Prostate gland (tissue), 2 donors: ENCODE measurements at regions not wholly inside any gene's neighbourhood (a gene's known extent, or its start where the extent isn't known, plus 50 kb on each side); places are given as distances from the start of the nearest gene placed in this dataset.

Source experiments
- DNase-seq: peaks from one replicate; pipeline ENCODE4 v3.0.0-alpha.2; 2019; ENCODE audit warnings: low spot score
- H3K27ac ChIP-seq, 2 donors: fragments of 200-600 bp; sonication (generic); 2 replicates each; pipeline ENCODE4 v1.5.1; 2017 to 2019
- H3K27me3 ChIP-seq: fragments of 200-600 bp; sonication (generic); replicated peaks from 2 replicates; pipeline ENCODE4 v1.5.1; 2019; ENCODE audit not compliant: insufficient read depth
- H3K36me3 ChIP-seq, 2 donors: fragments of 200-600 bp; sonication (generic); 1 replicate in 1 of 2; 2 replicates in 1 of 2; pipeline versions ENCODE4 v1.5.1 to v1.8.1; 2017 to 2019
- H3K4me1 ChIP-seq: fragments of 200-600 bp; sonication (generic); replicated peaks from 2 replicates; pipeline ENCODE4 v1.5.1; 2019
- H3K4me3 ChIP-seq, 2 donors: fragments of 200-600 bp; sonication (generic); 2 replicates each; pipeline ENCODE4 v1.5.1; 2017 to 2019
- H3K9me3 ChIP-seq: fragments of 200-600 bp; sonication (generic); 2 replicates; pipeline ENCODE4 v1.5.1; 2017
- CTCF ChIP-seq, 4 experiments: fragments of 200-600 bp in 2 of 4; fragments of 450-650 bp in 2 of 4; sonication (generic) in 2 of 4; IDR thresholded peaks; 1 replicate in 3 of 4; 2 replicates in 1 of 4; pipeline ENCODE4 v1.5.1; 2016 to 2019; ENCODE audit warnings: antibody characterized with exemption in 4 of 4, mild to moderate bottlenecking in 2 of 4, moderate library complexity in 2 of 4
- POLR2A ChIP-seq: fragments of 450-650 bp; IDR thresholded peaks from one replicate; pipeline ENCODE4 v1.6.1; 2016; ENCODE audit warnings: antibody characterized with exemption, mild to moderate bottlenecking
- POLR2AphosphoS5 ChIP-seq: sonication (generic); formaldehyde crosslinking; IDR thresholded peaks from one replicate; pipeline ENCODE4 v1.6.1; 2017; ENCODE audit warnings: antibody characterized with exemption
- WGBS: methylation state at CpG from one replicate; pipeline ENCODE4 v1.1.5; 2018; 5-methylcytosine and 5-hydroxymethylcytosine counted together
- intact Hi-C: fragments of 100-400 bp; cut with DNase I; formaldehyde crosslinking; loops from one replicate; pipeline ENCODE4 v1.14.2; 2022

GRCh38 chrX:68942104-68942503, 113.3 kb downstream of the EFNB1 start:
- H3K9me3 ChIP-seq, result no peaks in the 10 kb centered on the region
- H3K36me3 ChIP-seq, result no peaks in the 10 kb centered on the region
- H3K27ac ChIP-seq, result no peak overlapping the region
- 26% methylated on average over 6 of the region's 6 CpGs for WGBS
- H3K27me3 ChIP-seq, result no peaks in the 10 kb centered on the region
- DNase-seq, result peak; percentile 26
- no peaks in the 10 kb centered on the region for H3K4me1 ChIP-seq
- TF ChIP-seq POLR2A, result no peak
- peak; percentile 21 for TF ChIP-seq POLR2AphosphoS5
- H3K4me3 ChIP-seq, result no peak overlapping the region
- intact Hi-C loops, result no loop called here

- TF ChIP-seq CTCF (IDR thresholded peaks at IDR 0.05) (no peak), POLR2AphosphoS5 (no peak), POLR2A (no peak)
- intact Hi-C loops, result no loop called here
These were observed 112.6 kb downstream of the EFNB1 start for GRCh38 chrX:68941385-68941952.

GRCh38 chrX:68940601-68941000, 111.8 kb downstream of the EFNB1 start:
- DNase-seq, result no peak
- Histone ChIP-seq H3K4me1 (no peaks in the 10 kb centered on the region), H3K9me3 (no peaks in the 10 kb centered on the region), H3K36me3 (no peaks in the 10 kb centered on the region), H3K27me3 (no peaks in the 10 kb centered on the region), H3K27ac (no peak overlapping the region), H3K4me3 (no peak overlapping the region)
- 76% methylated on average over 6 of the region's 7 CpGs for WGBS
- intact Hi-C loops, result no loop called here
- no peak for TF ChIP-seq CTCF (IDR thresholded peaks at IDR 0.05)
- TF ChIP-seq POLR2AphosphoS5, result no peak
- no peak for TF ChIP-seq POLR2A

More at GRCh38 chrX:68941385-68941952, 112.6 kb downstream of the EFNB1 start:
- DNase-seq, result no peak
- Histone ChIP-seq H3K9me3 (no peaks in the 10 kb centered on the region), H3K4me3 (no peak overlapping the region), H3K27ac (no peak overlapping the region), H3K27me3 (no peaks in the 10 kb centered on the region), H3K4me1 (no peaks in the 10 kb centered on the region), H3K36me3 (no peaks in the 10 kb centered on the region)
- 76% methylated on average over 4 of the region's 4 CpGs for whole genome bisulfite sequencing

- H3K36me3 ChIP-seq, result no peaks in the 10 kb centered on the region
- TF ChIP-seq POLR2AphosphoS5 (no peak), CTCF (IDR thresholded peaks at IDR 0.05) (no peak), POLR2A (no peak)
- intact Hi-C loops, result no loop called here
- no peak for DNase-seq
- H3K27me3 ChIP-seq, result no peaks in the 10 kb centered on the region
- no peaks in the 10 kb centered on the region for H3K9me3 ChIP-seq
- H3K4me1 ChIP-seq, result no peaks in the 10 kb centered on the region
- H3K4me3 ChIP-seq, result no peak overlapping the region
- WGBS, result 100% methylated on average over 2 of the region's 8 CpGs
- no peak overlapping the region for H3K27ac ChIP-seq
These were observed 111.0 kb downstream of the EFNB1 start for GRCh38 chrX:68939868-68940267.

- intact Hi-C loops, result no loop called here
- Histone ChIP-seq H3K27ac (no peak overlapping the region), H3K27me3 (no peaks in the 10 kb centered on the region), H3K4me1 (no peaks in the 10 kb centered on the region), H3K9me3 (no peaks in the 10 kb centered on the region), H3K36me3 (no peaks in the 10 kb centered on the region), H3K4me3 (no peak overlapping the region)
- DNase-seq, result no peak
- TF ChIP-seq POLR2A (no peak), CTCF (IDR thresholded peaks at IDR 0.05) (no peak), POLR2AphosphoS5 (no peak)
- WGBS, result 56% methylated on average over 4 of the region's 4 CpGs
These were observed 109.6 kb downstream of the EFNB1 start for GRCh38 chrX:68938244-68939004.
